ENCODE measurements at regions not wholly inside any gene's neighbourhood (a gene's known extent, or its start where the extent isn't known, plus 50 kb on each side); places are given as distances from the start of the nearest gene placed in this dataset.
A peak's percentile ranks its signal among the peaks of the same experiment; 100 is the strongest.

GRCh38 chr20:51941503-51941902 is 139.2 kb upstream of the SALL4 start:
- no peak for DNase-seq (ENCODE audit: low read depth, low spot score)
- Histone ChIP-seq H3K4me3 (no peak overlapping the region), H3K36me3 (ENCODE audit: insufficient read depth, low read length) (no peaks in the 10 kb centered on the region), H3K9me3 (ENCODE audit: low read depth, low read length) (no peaks in the 10 kb centered on the region), H3K9ac (ENCODE audit: insufficient read length) (no peak overlapping the region), H3K27ac (no peak overlapping the region)
- no peak for TF ChIP-seq POLR2AphosphoS5 (IDR thresholded peaks at IDR 0.05; ENCODE audit: borderline replicate concordance, low read depth, low read length)
- TF ChIP-seq EZH2 (IDR thresholded peaks at IDR 0.05) = no peak
- no peak for TF ChIP-seq FOXP2 (optimal IDR thresholded peaks at IDR 0.05; ENCODE audit: control extremely low read depth, extremely low read length, insufficient read depth)

DNA sequence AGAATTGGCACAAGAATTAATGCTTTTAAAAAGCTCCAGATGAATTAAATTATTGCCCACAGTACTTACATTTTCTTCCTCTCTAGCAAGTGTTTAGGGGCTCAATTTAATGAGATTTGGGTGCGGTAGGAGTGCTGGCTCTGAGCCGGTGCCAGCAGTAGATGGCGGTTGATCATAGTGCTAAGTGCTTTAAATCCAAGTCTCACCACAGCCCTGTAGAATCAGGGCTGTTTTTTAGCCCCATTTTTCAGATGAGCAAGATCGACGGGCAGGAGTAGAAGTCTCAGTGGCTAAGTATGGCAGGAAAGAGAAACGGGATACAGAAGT is 136.9 kb upstream of the SALL4 start:
- H3K9me3 ChIP-seq (ENCODE audit: low read depth, low read length) = no peaks in the 10 kb centered on the region
- no peak overlapping the region for H3K9ac ChIP-seq (ENCODE audit: insufficient read length)
- H3K27ac ChIP-seq = no peak overlapping the region
- DNase-seq (ENCODE audit: low read depth, low spot score) = no peak
- no peaks in the 10 kb centered on the region for H3K36me3 ChIP-seq (ENCODE audit: insufficient read depth, low read length)
- TF ChIP-seq FOXP2 (optimal IDR thresholded peaks at IDR 0.05; ENCODE audit: control extremely low read depth, extremely low read length, insufficient read depth) (no peak), POLR2AphosphoS5 (IDR thresholded peaks at IDR 0.05; ENCODE audit: borderline replicate concordance, low read depth, low read length) (no peak; the same call in 1 of the 2 replicates), EZH2 (IDR thresholded peaks at IDR 0.05) (no peak)
- peak overlapping the region; percentile 49; the same call in 1 of the 2 replicates for H3K4me3 ChIP-seq

DNA sequence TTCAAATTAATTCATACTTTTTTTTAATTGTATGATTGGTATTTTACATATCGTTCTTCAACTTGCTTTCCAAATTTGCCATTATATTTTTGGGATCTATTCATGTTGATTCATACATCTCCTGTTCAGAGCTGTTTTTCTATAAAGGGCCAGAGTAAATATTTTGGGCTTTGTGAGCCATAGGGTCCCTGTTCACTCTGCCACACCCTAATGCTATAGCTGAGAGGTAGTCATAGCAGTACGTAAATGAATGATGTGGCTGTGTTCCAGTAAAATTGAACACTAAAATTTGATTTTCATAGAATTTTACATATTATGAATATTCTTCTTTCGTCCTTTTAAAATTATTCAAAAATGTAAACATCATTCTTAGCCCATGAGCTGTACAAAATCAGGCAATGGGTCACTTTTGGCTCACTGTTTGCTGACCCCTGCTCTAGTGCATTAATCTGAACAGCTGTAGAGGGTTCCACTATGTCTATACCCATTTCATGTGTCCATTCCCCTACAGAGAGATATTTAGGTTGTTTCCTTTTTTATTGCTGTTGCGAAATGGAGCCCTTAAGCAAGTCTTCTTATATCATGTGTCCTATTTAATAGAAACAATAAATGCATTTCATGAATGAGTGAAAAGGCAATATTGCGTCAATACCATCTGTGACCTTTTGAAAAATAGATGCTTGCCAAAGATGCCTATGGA is 136.4 kb upstream of the SALL4 start:
- no peaks in the 10 kb centered on the region for H3K9me3 ChIP-seq (ENCODE audit: low read depth, low read length)
- H3K27ac ChIP-seq = no peak overlapping the region
- no peaks in the 10 kb centered on the region for H3K36me3 ChIP-seq (ENCODE audit: insufficient read depth, low read length)
- peak; percentile 82 for DNase-seq (ENCODE audit: low read depth, low spot score)
- no peak overlapping the region for H3K4me3 ChIP-seq
- H3K9ac ChIP-seq (ENCODE audit: insufficient read length) = no peak overlapping the region
- TF ChIP-seq EZH2 (IDR thresholded peaks at IDR 0.05) (no peak), POLR2AphosphoS5 (IDR thresholded peaks at IDR 0.05; ENCODE audit: borderline replicate concordance, low read depth, low read length) (peak; percentile 43; the same call in 1 of the 2 replicates)

DNA sequence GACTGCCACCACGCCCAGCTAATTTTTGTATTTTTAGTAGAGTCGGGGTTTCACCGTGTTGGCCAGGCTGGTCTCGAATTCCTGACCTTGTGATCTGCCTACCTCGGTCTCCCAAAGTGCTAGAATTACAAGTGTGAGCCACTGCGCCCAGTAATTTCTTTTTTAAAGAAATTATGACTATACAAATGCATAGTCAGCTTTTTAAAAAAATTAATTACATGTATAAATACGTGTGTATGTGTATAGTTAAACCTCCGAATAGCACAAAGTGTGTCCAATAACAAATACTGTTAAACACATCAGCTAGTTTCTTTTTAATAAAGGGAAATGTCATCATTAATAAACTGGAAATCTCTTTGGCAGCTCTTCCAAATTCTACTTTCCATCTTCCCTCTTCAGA is 135.5 kb upstream of the SALL4 start:
- no peak overlapping the region for H3K9ac ChIP-seq (ENCODE audit: insufficient read length)
- no peak overlapping the region for H3K27ac ChIP-seq
- DNase-seq (ENCODE audit: low read depth, low spot score) = no peak
- no peaks in the 10 kb centered on the region for H3K36me3 ChIP-seq (ENCODE audit: insufficient read depth, low read length)
- TF ChIP-seq POLR2AphosphoS5 (IDR thresholded peaks at IDR 0.05; ENCODE audit: borderline replicate concordance, low read depth, low read length) = no peak
- H3K4me3 ChIP-seq = no peak overlapping the region
- H3K9me3 ChIP-seq (ENCODE audit: low read depth, low read length) = no peaks in the 10 kb centered on the region

- no peak for DNase-seq (ENCODE audit: low read depth, low spot score)
- H3K4me3 ChIP-seq = no peak overlapping the region
- no peak overlapping the region for H3K9ac ChIP-seq (ENCODE audit: insufficient read length)
- TF ChIP-seq FOXP2 (optimal IDR thresholded peaks at IDR 0.05; ENCODE audit: control extremely low read depth, extremely low read length, insufficient read depth) (no peak), EZH2 (IDR thresholded peaks at IDR 0.05) (no peak), POLR2AphosphoS5 (IDR thresholded peaks at IDR 0.05; ENCODE audit: borderline replicate concordance, low read depth, low read length) (no peak)
- H3K9me3 ChIP-seq (ENCODE audit: low read depth, low read length) = no peaks in the 10 kb centered on the region
- H3K27ac ChIP-seq = no peak overlapping the region
- H3K36me3 ChIP-seq (ENCODE audit: insufficient read depth, low read length) = no peaks in the 10 kb centered on the region
These were observed 134.1 kb upstream of the SALL4 start for GRCh38 chr20:51936377-51936776.

GRCh38 chr20:51935003-51935358 is 132.7 kb upstream of the SALL4 start:
- no peak for DNase-seq (ENCODE audit: low read depth, low spot score)
- no peak overlapping the region for H3K9ac ChIP-seq (ENCODE audit: insufficient read length)
- no peaks in the 10 kb centered on the region for H3K36me3 ChIP-seq (ENCODE audit: insufficient read depth, low read length)
- peak overlapping the region; percentile 30; the same call in 1 of the 2 replicates for H3K4me3 ChIP-seq
- H3K27ac ChIP-seq = no peak overlapping the region
- no peaks in the 10 kb centered on the region for H3K9me3 ChIP-seq (ENCODE audit: low read depth, low read length)
- TF ChIP-seq FOXP2 (optimal IDR thresholded peaks at IDR 0.05; ENCODE audit: control extremely low read depth, extremely low read length, insufficient read depth) (no peak), POLR2AphosphoS5 (IDR thresholded peaks at IDR 0.05; ENCODE audit: borderline replicate concordance, low read depth, low read length) (no peak), EZH2 (IDR thresholded peaks at IDR 0.05) (no peak)

DNA sequence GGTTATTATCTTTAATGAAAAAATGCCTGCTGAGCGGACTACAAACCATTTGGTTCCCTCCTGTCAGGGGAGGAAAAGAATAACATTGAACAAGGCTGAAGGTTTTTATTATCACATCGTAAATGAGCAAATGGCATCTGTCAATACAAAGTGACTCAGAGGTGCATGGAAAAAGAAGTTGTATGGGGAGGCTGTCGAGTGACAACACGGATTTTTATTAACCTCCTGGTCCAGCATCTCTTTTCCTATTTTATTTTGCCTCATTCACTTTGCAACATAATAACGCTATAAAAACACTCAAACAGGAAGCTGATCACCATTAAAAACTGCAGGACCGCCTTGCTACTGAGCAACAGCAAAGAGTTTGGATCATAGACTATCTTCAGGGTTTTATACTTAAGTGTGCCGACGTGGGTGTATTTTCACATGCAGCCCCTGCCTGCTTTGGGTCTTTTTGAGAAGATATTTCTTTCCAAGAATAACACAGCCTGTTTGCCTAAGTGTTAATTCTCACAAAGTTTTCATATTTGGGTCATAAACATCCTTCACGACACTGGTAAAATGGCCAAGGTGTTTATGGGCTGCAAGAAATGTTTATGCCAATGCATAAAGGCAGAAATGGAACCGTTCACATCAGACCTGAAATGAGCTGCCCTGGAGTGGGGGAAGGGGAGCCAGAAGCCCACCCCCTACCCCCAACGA is 132.1 kb upstream of the SALL4 start:
- no peak for TF ChIP-seq FOXP2 (optimal IDR thresholded peaks at IDR 0.05; ENCODE audit: control extremely low read depth, extremely low read length, insufficient read depth)
- no peak for TF ChIP-seq POLR2AphosphoS5 (IDR thresholded peaks at IDR 0.05; ENCODE audit: borderline replicate concordance, low read depth, low read length)
- TF ChIP-seq EZH2 (IDR thresholded peaks at IDR 0.05) = no peak
- no peak for DNase-seq (ENCODE audit: low read depth, low spot score)
- no peaks in the 10 kb centered on the region for H3K9me3 ChIP-seq (ENCODE audit: low read depth, low read length)
- no peak overlapping the region for H3K27ac ChIP-seq
- H3K4me3 ChIP-seq = peak overlapping the region; percentile 30
- H3K9ac ChIP-seq (ENCODE audit: insufficient read length) = no peak overlapping the region
- H3K36me3 ChIP-seq (ENCODE audit: insufficient read depth, low read length) = no peaks in the 10 kb centered on the region

GRCh38 chr20:51931371-51931781 is 129.1 kb upstream of the SALL4 start:
- no peak overlapping the region for H3K27ac ChIP-seq
- H3K9me3 ChIP-seq (ENCODE audit: low read depth, low read length) = no peaks in the 10 kb centered on the region
- H3K4me3 ChIP-seq = no peak overlapping the region
- H3K9ac ChIP-seq (ENCODE audit: insufficient read length) = no peak overlapping the region
- DNase-seq (ENCODE audit: low read depth, low spot score) = no peak
- TF ChIP-seq FOXP2 (optimal IDR thresholded peaks at IDR 0.05; ENCODE audit: control extremely low read depth, extremely low read length, insufficient read depth) (no peak), EZH2 (IDR thresholded peaks at IDR 0.05) (no peak), POLR2AphosphoS5 (IDR thresholded peaks at IDR 0.05; ENCODE audit: borderline replicate concordance, low read depth, low read length) (no peak)
- H3K36me3 ChIP-seq (ENCODE audit: insufficient read depth, low read length) = no peaks in the 10 kb centered on the region

DNA sequence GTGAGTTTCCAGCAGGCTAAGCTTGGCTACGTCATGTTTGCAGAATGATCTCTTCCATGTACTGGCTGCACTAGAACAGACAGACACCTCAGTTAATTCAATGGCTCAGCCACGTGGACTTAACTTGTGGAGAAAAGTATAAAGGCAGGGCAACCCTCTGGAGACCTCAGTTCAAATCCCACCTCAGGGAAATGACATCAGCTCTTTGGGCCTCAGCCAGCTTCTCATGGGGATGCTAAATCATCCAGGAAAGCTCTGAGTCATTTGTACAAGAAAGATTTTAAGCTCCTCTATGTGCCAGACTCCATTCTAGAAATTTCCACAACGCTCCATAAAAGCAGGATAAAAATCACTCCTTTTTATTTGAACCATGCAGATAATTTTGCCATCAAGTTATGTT is 128.5 kb upstream of the SALL4 start:
- H3K9me3 ChIP-seq (ENCODE audit: low read depth, low read length) = no peaks in the 10 kb centered on the region
- no peak overlapping the region for H3K4me3 ChIP-seq
- H3K9ac ChIP-seq (ENCODE audit: insufficient read length) = no peak overlapping the region
- TF ChIP-seq EZH2 (IDR thresholded peaks at IDR 0.05) (no peak), POLR2AphosphoS5 (IDR thresholded peaks at IDR 0.05; ENCODE audit: borderline replicate concordance, low read depth, low read length) (no peak), FOXP2 (optimal IDR thresholded peaks at IDR 0.05; ENCODE audit: control extremely low read depth, extremely low read length, insufficient read depth) (no peak)
- H3K27ac ChIP-seq = no peak overlapping the region
- no peak for DNase-seq (ENCODE audit: low read depth, low spot score)
- H3K36me3 ChIP-seq (ENCODE audit: insufficient read depth, low read length) = no peaks in the 10 kb centered on the region
